HG03039 (cell line): ENCODE measurements at regions not wholly inside any gene's neighbourhood (a gene's known extent, or its start where the extent isn't known, plus 50 kb on each side); places are given as distances from the start of the nearest gene placed in this dataset.

Experiments used
- ATAC-seq: cut with Tn5 transposase; IDR thresholded peaks from one replicate; pipeline ENCODE4 v1.9.1; 2021; ENCODE audit warnings: mild to moderate bottlenecking, moderate library complexity; ENCODE audit not compliant: unreplicated experiment

GRCh38 chr11:95451261-95451660 lies 220.3 kb upstream of the SESN3 start:
- ATAC-seq = no peak

GRCh38 chr11:95450547-95451123 lies 219.6 kb upstream of the SESN3 start:
- ATAC-seq = no peak

- no peak for ATAC-seq
These were observed 214.8 kb upstream of the SESN3 start for GRCh38 chr11:95445746-95446333.

GRCh38 chr11:95444309-95445241 lies 213.6 kb upstream of the SESN3 start:
- no peak for ATAC-seq

- ATAC-seq = no peak
These were observed 212.4 kb upstream of the SESN3 start for GRCh38 chr11:95443386-95443785.

GRCh38 chr11:95442531-95443050 lies 211.6 kb upstream of the SESN3 start:
- ATAC-seq = no peak

- no peak for ATAC-seq
These were observed 204.8 kb upstream of the SESN3 start for GRCh38 chr11:95435628-95436353.

- ATAC-seq = no peak
These were observed 204.2 kb upstream of the SESN3 start for GRCh38 chr11:95435192-95435591.

- no peak for ATAC-seq
These were observed 203.6 kb upstream of the SESN3 start for GRCh38 chr11:95434489-95435057.

- no peak for ATAC-seq
These were observed 203.0 kb upstream of the SESN3 start for GRCh38 chr11:95434009-95434408.

- no peak for ATAC-seq
These were observed 201.9 kb upstream of the SESN3 start for GRCh38 chr11:95432714-95433503.

GRCh38 chr11:95429376-95429907 lies 198.4 kb upstream of the SESN3 start:
- ATAC-seq = no peak

- ATAC-seq = no peak
These were observed 195.9 kb upstream of the SESN3 start for GRCh38 chr11:95426823-95427462.

GRCh38 chr11:95419915-95420314 lies 188.9 kb upstream of the SESN3 start:
- no peak for ATAC-seq

- ATAC-seq = no peak
These were observed 187.9 kb upstream of the SESN3 start for GRCh38 chr11:95418916-95419315.

- no peak for ATAC-seq
These were observed 186.8 kb upstream of the SESN3 start for GRCh38 chr11:95417832-95418231.

GRCh38 chr11:95415837-95416304 lies 184.9 kb upstream of the SESN3 start:
- no peak for ATAC-seq

GRCh38 chr11:95414217-95414616 lies 183.2 kb upstream of the SESN3 start:
- no peak for ATAC-seq

GRCh38 chr11:95413761-95414160 lies 182.8 kb upstream of the SESN3 start:
- ATAC-seq = no peak
